ACC112 (cell line): ENCODE measurements at regions not wholly inside any gene's neighbourhood (a gene's known extent, or its start where the extent isn't known, plus 50 kb on each side); places are given as distances from the start of the nearest gene placed in this dataset.

Experiments used
- H2AFZ ChIP-seq: fragments of 200-600 bp; sonication (generic); one replicate; pipeline ENCODE4 v1.6.0; 2017; ENCODE audit warnings: antibody characterized with exemption, low read length; ENCODE audit not compliant: unreplicated experiment
- H3K27ac ChIP-seq: fragments of 200-600 bp; sonication (generic); 2 replicates; pipeline ENCODE4 v1.5.1; 2014; ENCODE audit warnings: low read depth, mild to moderate bottlenecking, antibody characterized with exemption, low read length, moderate library complexity
- H3K27me3 ChIP-seq: fragments of 200-600 bp; sonication (generic); 2 replicates; pipeline ENCODE4 v1.6.1; 2014; ENCODE audit warnings: mild to moderate bottlenecking, antibody characterized with exemption, low read length, moderate library complexity, mixed read lengths; ENCODE audit not compliant: insufficient read depth
- H3K36me3 ChIP-seq: fragments of 200-600 bp; sonication (generic); 2 replicates; pipeline ENCODE4 v1.6.1; 2016; ENCODE audit warnings: mild to moderate bottlenecking, antibody characterized with exemption, low read length, moderate library complexity, mixed read lengths; ENCODE audit not compliant: insufficient read depth
- H3K4me1 ChIP-seq: fragments of 200-600 bp; sonication (generic); one replicate; pipeline ENCODE4 v1.6.1; 2016; ENCODE audit warnings: low read length, mixed read lengths; ENCODE audit not compliant: insufficient read depth, unreplicated experiment, control insufficient read depth
- H3K4me3 ChIP-seq: fragments of 200-600 bp; sonication (generic); 2 replicates; pipeline ENCODE4 v1.5.1; 2014; ENCODE audit warnings: mild to moderate bottlenecking, low read depth, low read length
- H3K79me2 ChIP-seq: fragments of 200-600 bp; sonication (generic); one replicate; pipeline ENCODE4 v1.6.0; 2016; ENCODE audit warnings: low read length; ENCODE audit not compliant: control insufficient read depth, unreplicated experiment, insufficient read depth

DNA sequence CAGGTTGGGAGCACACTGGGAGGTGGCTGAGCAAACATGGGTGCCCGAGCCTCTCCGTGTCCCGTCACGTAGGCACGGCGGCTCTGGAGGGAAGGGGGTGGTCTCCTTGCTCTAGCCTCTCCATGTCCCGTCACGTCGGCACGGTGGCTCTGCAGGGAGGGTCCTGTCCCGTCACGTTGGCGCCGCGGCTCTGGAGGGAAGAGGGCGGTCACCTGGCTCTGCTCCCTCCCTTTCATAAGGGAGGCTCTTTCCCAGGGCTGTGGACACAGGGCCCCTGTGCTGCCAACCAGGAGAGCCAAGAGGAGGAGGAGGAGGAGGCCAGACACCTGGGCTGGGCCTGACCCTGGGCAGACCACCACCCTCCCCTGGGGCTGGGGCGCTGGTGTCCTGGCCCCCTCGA is 1173.7 kb downstream of the BRD1 start:
- Histone ChIP-seq H3K79me2 (no peaks in the 10 kb centered on the region), H2AFZ (no peak overlapping the region), H3K4me1 (no peaks in the 10 kb centered on the region), H3K27ac (no peak overlapping the region), H3K4me3 (no peak overlapping the region), H3K27me3 (no peaks in the 10 kb centered on the region), H3K36me3 (no peaks in the 10 kb centered on the region)

DNA sequence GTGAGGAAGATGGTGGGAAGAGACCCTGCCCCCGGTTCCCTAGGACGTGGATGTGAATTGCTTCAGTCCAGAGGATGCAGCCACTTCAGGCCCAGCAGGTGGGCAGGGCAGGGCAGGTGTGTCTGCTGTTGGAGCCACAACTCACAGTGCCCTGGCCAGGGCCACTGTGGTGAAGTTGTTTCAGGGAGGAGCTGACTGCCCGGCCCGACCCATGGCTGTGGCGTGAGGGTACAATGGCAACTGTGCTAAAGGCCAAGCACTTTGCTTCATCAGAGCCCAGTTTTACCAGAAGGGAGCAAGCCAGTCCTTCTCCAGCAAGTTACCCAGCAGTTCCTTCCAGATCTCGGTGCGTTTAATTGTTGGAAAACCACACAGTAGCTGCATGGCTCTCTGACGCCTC is 1174.4 kb downstream of the BRD1 start:
- Histone ChIP-seq H3K79me2 (no peaks in the 10 kb centered on the region), H2AFZ (no peak overlapping the region), H3K27ac (no peak overlapping the region), H3K36me3 (no peaks in the 10 kb centered on the region), H3K4me1 (no peaks in the 10 kb centered on the region), H3K4me3 (no peak overlapping the region), H3K27me3 (no peaks in the 10 kb centered on the region)

DNA sequence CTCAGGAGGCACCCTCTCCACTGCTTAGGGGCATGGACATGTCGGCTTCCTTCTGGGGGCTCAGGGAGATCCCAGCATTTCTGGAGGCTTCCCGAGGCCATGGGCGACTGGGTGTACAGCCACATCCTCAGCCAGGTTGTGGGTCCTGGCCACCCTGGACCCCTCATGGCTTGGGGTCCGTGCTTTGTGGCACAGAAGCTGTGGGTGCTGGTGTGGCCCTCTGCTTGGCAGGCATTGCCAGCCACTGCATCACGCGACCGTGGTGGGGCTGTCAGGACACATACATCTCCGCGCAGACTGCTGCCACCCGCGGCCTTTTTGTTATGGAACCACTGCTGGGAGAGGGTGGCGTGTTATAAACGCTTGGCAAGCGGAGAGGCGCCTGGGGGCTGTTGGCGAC is 1174.9 kb downstream of the BRD1 start:
- Histone ChIP-seq H3K4me3 (no peak overlapping the region), H3K27me3 (no peaks in the 10 kb centered on the region), H3K36me3 (no peaks in the 10 kb centered on the region), H3K79me2 (no peaks in the 10 kb centered on the region), H2AFZ (no peak overlapping the region), H3K27ac (no peak overlapping the region), H3K4me1 (no peaks in the 10 kb centered on the region)

DNA sequence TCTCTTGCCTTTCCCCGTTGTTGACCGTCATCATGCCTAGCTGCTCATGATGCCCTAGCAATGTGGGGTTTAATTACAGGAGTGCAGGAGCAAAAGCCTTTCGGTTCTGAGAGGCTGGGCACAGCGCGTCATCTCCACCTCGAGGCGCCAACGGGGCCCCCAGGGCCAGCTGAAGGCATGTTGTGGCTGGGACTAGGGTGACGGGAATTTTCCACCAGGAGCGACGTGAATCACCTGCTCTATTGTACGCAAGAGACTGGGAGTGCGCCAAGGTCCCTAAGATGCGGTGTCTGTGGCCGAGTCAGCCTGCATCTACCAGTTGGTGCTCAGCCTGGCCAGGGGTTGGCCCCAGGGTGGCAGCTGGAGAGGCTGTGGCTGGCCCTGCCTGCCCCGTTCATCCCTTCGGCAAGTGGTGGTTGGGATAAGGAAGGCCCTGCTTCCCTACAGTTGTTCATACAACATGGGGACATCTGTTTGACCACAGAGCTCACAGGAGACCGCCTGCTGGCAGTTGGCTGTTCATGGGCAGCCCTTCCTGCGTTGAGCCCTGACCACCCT is 1175.6 kb downstream of the BRD1 start:
- Histone ChIP-seq H3K79me2 (no peaks in the 10 kb centered on the region), H3K27me3 (no peaks in the 10 kb centered on the region), H2AFZ (no peak overlapping the region), H3K4me1 (no peaks in the 10 kb centered on the region), H3K4me3 (no peak overlapping the region), H3K36me3 (no peaks in the 10 kb centered on the region), H3K27ac (no peak overlapping the region)

DNA sequence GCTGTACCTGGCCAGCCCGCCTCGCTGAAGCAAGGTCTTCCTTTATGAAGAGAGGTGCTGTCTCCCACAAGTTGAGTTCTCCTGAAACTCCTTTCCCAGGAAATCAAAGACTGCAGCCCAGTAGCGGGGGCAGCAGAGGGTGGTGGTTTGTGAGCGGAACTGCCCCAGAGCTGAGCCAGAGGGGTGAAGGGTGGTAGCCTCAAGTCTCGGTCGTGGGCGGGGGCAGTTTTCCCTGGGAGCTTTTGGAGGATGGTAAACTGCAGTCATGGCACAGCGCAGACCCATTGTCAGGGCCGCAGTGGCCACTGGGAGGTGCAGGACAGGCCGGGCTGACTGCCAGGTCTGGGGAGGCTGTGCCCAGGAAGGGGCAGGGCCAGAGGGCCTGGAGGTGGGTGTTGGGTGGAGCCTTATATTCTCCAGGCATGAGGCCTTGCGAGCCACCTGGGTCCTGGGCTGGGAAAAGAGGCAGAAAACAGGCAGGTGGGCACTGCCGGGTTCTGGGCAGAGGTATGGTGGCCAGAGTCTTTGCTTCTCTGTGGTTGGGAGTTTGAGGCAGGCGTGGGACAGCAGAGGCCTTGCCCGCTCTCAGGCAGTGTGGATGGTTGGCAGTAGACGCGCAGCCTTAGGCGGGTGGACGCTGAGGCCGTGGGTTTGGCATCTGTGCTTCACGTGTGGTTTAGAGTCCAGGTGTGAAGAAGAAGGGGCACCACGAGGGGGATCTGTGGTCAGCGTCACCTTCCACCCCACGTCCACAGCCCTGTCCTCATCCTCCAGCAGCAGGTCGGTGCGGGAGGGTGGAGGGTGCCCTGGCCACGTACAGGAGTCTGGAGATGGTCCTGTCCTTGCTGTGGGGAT is 1176.4 kb downstream of the BRD1 start:
- no peaks in the 10 kb centered on the region for H3K79me2 ChIP-seq
- H3K4me3 ChIP-seq, result no peak overlapping the region
- H3K27me3 ChIP-seq, result no peaks in the 10 kb centered on the region
- no peak overlapping the region for H3K27ac ChIP-seq
- H3K4me1 ChIP-seq, result no peaks in the 10 kb centered on the region
- H3K36me3 ChIP-seq, result no peaks in the 10 kb centered on the region
- H2AFZ ChIP-seq, result no peak overlapping the region

DNA sequence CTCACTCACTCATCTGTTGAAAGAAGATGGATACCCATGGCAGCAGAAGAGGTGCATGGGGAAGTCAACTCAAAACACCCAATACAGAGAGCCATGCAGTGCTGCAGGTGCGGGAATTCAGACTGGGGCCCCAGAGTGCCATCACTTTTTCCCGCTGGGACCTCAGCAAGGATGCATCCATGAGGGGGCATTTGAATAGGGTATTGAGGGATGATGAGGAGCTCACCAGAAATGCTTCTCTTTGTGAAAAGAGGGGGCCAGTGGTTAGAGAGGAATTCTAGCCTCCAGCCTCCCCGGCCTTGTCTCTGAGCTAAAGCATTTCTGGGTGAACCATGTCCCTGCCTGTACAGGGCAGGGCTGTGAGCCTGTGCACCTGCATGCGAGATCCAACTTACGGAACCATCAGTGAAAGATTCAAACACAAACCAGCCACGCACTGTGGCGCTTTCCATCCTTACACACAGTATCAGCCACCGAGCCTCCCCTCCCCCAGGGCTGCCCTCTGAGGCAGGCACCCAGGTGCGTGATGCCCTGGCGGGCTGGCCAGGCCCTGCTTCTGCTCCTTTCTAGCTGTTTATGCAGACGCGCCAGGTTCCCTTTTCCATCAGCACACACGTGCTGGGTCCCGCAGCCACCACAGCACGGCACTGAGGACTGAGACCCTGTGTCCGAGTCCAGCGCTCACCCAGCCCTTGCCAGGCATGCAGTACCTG is 1177.2 kb downstream of the BRD1 start:
- Histone ChIP-seq H3K79me2 (no peaks in the 10 kb centered on the region), H2AFZ (no peak overlapping the region), H3K36me3 (no peaks in the 10 kb centered on the region), H3K4me3 (no peak overlapping the region), H3K27me3 (no peaks in the 10 kb centered on the region), H3K4me1 (no peaks in the 10 kb centered on the region), H3K27ac (no peak overlapping the region)

DNA sequence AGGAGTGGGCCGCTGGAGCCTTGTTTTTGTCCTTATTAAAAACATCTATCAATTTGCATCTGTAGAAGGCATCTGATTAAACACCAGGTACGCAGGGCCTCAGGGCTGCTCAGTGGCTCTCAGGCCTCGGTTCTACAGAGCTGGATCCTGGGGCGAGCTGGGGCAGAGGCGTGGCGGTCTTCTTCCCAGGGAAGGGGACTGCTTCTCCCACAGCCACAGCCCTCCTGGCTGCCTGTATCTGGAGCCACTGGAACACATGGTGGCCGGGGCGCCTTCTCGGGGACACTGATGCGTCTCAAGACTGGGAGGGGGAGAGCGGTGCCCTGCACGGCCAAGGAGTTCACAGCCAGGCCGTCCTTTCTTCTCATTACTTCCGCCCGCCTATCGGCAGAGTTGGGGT is 1178.2 kb downstream of the BRD1 start:
- Histone ChIP-seq H3K36me3 (no peaks in the 10 kb centered on the region), H3K4me1 (no peaks in the 10 kb centered on the region), H2AFZ (no peak overlapping the region), H3K27ac (no peak overlapping the region), H3K27me3 (no peaks in the 10 kb centered on the region), H3K4me3 (no peak overlapping the region), H3K79me2 (no peaks in the 10 kb centered on the region)

DNA sequence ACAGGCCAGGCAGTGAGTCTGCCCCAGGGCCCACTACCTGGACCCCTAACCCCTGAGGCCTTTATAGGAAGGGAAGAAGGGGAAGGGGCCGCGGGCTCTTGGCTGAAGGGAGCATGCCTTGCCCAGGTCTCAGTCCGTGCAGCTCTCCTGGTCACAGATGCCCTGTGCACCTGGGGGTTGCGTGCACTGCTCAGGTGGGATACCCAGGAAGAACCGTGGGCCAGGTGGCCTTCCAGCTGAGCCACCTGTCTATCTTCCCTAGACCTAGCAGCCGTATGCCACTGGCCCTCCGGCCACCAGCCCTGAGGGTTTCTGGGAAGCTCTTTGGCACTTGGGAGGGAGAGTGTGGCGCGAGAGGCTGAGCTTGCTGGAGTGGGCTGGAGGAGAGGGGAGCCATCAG is 1178.6 kb downstream of the BRD1 start:
- H2AFZ ChIP-seq, result no peak overlapping the region
- H3K27me3 ChIP-seq, result no peaks in the 10 kb centered on the region
- no peaks in the 10 kb centered on the region for H3K79me2 ChIP-seq
- H3K4me3 ChIP-seq, result no peak overlapping the region
- H3K36me3 ChIP-seq, result no peaks in the 10 kb centered on the region
- H3K27ac ChIP-seq, result no peak overlapping the region
- H3K4me1 ChIP-seq, result no peaks in the 10 kb centered on the region

DNA sequence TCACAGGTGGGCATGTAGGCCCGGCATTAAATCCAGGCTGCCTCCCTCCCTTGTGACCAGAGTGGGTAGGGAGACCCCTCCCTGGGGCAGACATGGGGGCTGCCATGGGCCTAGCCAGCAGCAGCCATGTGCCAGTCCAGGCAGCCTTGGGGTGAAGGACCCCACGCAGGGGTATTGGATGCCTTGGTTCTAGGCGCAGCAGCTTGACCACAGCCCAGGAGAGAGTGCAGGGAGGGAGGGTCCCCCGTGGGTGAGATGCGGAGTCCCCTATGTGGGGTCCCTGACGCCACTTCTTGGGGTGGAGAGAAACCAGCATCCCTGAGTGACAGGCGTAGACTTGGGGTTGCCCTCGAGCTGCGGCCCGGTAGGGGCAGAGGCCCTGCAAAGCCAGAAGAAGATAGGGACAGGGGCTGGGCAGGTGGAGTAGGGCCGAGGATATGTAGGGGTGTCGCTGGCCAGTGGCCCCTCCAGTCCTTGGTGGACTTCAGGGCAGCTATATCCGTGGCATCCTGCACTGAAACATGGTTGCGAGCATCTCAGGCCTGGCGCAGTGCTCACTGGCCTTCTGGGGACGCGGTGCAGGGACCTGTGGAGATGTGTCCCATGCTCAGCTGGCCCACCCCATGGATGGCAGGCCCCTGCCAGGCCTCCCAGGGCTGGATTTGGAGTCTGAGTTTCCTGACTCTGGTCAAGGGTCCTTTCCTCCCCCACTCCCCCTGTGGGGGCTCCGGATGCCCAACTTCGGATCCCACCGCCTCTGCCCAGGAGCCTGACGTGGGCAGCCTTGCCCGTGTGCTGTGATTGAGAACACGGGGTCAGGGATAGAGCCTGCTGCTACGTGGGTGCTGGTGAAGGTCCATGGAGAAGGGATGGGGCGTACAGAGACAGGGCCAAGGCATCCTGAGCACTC is 1179.8 kb downstream of the BRD1 start:
- Histone ChIP-seq H2AFZ (no peak overlapping the region), H3K4me3 (no peak overlapping the region), H3K4me1 (no peaks in the 10 kb centered on the region), H3K27me3 (no peaks in the 10 kb centered on the region), H3K79me2 (no peaks in the 10 kb centered on the region), H3K27ac (no peak overlapping the region), H3K36me3 (no peaks in the 10 kb centered on the region)

DNA sequence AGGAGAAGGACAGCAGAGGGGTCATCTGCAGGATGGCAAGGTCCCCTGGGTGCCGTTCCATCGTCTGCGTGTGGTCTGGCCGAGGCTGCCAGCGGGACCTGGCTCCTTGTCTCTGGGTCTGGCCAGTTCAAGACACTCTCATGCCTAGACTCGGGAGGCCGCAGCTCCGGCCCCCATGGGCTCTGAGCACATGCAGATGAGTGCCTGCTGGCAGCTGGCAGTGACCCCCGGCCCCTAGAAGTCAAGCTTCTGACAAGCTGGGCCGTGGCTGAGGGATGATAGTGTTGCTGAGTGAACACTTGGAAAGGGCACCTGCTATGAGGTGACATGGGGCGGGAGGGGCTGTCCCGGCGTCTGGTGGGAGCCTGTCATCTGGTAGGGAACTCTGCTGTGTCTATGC is 1180.6 kb downstream of the BRD1 start:
- Histone ChIP-seq H3K4me3 (no peak overlapping the region), H2AFZ (no peak overlapping the region), H3K79me2 (no peaks in the 10 kb centered on the region), H3K36me3 (no peaks in the 10 kb centered on the region), H3K4me1 (no peaks in the 10 kb centered on the region), H3K27me3 (no peaks in the 10 kb centered on the region), H3K27ac (no peak overlapping the region)
